Fibroblast of skin of left quadriceps (primary cell): ENCODE measurements at regions not wholly inside any gene's neighbourhood (a gene's known extent, or its start where the extent isn't known, plus 50 kb on each side); places are given as distances from the start of the nearest gene placed in this dataset.
"Not testable (repeated sequence)": the region's sequence is repeated elsewhere in the genome, so short reads cannot be mapped to it uniquely, and the experiment has no call there.

Source experiments
- DNase-seq, 2 experiments: peaks; one replicate each; pipeline ENCODE4 v3.0.0-alpha.2; 2013; ENCODE audit warnings: low read depth in 2 of 2

DNA sequence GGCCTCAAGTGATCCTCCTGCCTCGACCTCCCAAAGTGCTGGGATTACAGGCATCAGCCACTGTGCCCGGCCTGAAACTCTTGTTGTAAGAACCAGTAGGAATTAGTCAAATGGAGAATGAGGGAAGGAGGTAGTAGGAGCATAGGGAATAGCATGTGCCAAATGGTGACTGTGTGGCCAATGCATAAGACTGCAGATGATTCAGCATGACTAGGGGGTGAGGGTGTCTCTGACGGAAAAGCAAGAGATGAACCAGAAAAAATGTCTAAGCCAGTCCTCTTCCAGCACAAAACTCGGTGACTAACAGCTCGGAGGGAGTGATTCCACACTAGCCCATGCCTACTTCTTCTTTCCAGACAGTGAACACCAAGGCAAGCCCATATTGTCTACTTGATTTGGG is 58.2 kb upstream of the DUSP21 start:
- peak; percentile 4 to 14 for DNase-seq

DNA sequence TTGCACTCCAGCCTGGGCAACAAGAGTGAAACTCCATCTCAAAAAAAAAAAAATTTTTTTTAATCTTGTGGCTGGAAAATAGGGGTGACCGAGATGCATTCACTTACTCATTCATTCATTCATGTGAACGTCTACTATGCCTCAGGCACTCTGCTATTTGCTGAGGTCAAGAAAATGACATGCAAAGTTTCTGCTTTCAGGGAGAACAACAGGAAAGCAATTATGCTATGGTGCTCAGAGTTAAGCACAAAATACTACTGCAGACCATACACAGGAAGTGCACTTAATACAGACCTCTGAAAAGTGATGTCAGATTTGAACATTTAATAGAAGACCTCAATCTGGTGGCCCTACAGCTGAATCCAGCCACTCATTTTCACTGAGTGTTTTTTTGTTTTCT is 59.6 kb upstream of the DUSP21 start:
- DNase-seq = no peak

DNA sequence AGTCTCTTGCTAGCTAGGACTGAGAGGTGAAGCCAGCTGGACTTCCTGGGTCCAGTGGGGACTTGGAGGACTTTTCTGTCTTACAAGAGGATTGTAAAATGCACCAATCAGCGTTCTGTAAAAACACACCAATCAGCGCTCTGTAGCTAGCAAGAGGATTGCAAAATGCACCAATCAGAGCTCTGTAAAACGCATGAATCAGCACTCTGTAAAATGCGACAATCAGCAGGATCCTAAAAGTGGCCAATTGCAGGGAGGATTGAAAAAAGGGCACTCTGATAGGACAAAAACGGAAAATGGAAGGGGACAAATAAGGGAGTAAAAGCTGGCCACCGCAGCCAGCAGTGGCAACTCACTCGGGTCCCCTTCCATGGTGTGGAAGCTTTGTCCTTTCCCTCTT is 65.6 kb upstream of the DUSP21 start:
- DNase-seq = no peak

DNA sequence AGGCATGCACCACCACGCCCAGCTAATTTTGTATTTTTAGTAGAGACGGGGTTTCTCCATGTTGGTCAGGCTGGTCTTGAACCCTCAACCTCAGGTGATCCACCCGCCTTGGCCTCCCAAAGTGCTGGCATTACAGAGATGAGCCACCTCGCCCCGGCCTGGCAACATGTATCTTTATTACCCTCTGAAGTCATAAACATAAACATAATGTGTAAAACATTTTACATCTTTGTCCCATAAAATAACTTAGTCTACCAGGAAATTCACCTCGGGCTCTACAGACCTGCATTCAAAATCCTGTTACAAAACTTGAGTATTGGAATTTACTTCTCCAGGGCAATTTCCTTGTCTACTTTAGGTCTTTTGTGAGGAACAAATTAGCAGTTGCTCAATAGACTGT is 68.1 kb upstream of the DUSP21 start:
- DNase-seq = no peak

DNA sequence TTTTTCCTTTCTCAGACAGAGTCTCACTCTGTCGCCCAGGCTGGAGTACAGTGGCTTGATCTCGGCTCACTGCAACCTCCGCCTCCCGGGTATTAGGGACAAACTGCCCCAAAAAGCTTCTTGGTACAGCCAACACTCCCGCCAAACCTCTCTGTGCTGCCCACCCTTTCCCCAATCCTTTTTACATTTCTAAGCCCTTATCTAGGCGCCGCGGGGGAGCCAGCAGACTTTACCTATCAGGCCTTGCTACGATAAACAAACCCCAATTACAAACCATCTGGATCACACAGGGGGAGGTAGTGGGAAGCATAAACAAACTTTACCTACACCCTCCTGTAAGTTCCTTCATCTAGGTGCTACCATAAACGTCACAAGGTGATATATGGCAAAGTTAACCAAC is 69.8 kb upstream of the DUSP21 start:
- not testable (repeated sequence) for DNase-seq

DNA sequence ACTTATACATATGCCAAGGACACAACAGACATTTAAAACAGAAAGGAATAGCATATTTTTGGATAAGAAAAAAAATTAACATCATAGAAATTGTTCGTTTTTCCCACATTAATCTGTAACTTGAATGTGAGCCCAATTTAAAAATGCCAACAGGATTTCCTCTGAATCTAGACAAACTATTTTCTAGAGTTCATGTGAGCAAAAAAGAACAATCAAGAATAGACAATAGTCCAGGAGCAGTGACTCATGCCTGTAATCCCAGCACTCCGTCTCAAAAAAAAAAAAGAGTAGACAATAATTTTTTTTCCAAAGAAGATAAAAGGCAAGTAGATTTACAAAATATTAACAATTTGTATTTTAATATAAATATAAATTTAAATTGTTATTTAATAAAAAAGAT is 73.7 kb upstream of the DUSP21 start:
- no peak for DNase-seq

DNA sequence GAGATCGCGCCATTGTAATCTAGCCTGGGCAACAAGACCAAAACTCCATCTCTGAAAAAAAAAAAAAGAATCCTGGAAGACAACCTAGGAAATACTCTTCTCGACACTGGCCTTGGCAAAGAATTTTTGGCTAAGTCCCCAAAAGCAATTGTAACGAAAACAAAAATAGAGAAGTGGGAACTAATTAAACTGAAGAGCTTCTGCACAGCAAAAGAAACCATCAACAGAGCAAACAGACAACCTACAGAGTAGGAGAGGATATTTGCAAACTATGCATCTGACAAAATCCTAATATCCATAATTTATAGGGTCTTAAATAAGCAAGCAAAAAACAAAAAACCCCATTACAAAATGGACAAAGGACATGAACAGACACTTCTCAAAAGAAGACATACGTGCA is 76.5 kb upstream of the DUSP21 start:
- no peak for DNase-seq

DNA sequence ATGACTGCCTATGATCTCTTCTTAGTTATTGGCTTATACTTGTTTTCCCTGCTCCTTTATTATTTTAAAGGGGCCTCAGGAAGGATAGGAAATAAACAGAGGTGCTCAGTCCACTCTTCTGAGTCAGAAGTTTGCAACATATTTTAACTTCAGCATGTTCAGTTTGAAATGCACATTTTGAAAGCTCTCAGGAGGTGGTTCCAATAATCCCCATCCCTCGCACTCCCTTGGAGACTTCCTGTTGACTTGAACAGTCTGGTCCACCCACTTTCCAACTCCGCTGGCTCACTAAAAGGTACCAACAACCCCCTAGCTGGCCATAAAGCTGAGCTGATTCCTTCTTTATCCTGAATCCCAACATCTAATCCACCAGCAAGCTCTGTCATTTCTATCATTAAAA is 78.3 kb upstream of the DUSP21 start:
- no peak for DNase-seq

DNA sequence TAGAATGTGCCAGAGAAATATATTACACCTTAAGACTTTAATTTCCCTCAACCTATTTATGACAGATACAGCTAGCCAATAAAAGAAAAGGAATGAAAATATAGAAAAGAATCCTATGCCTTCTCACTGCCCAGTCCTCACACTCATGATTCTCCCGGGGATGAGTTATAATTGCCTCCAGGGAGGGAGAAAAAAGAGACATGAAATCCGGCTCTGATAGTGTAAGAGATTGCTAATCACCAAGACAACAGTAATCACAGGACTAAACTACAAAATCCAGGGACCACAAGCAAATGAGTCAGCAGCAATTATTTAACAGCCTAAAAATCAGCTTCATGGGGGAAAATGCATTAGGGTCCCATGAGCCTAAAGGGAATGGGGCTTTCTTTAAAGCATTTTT is 95.9 kb upstream of the DUSP21 start:
- no peak for DNase-seq

DNA sequence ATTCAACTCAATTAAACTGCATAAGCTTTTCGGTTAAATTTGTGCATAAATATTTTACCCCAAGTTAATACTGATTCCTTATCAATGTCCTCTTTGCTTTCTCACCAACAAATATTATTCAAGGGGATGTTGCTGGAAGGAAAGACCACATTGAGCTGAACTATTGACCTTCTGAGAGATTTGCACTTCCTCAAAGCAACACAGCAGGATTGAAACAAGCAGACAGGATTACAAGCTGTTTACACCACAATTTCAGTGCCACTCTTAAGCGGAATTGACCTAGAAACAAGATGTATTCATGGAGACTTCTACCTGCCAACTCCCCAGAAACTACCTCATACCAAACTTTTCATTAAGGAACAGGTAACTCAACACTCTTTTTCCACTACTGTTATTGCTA is 96.5 kb upstream of the DUSP21 start:
- DNase-seq = no peak

DNA sequence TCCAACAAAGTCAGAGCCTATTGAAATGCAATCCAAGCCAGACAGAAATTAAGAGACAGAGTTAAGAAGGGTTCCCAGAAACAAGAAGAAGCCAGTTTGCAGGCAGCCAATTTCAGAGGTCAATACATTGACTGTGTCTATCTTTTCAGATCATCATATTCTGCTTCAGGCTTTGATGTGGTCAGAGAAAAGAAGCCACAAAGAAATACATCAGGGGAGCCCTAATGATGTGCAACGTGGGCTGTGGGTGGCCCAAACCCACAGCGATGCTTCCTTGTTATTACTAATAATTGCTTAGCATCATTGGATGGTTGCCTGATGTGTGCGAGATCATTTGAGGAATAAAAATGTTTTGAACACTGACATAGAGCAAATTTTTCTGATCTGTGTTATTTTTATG is 99.0 kb upstream of the DUSP21 start:
- no peak for DNase-seq

DNA sequence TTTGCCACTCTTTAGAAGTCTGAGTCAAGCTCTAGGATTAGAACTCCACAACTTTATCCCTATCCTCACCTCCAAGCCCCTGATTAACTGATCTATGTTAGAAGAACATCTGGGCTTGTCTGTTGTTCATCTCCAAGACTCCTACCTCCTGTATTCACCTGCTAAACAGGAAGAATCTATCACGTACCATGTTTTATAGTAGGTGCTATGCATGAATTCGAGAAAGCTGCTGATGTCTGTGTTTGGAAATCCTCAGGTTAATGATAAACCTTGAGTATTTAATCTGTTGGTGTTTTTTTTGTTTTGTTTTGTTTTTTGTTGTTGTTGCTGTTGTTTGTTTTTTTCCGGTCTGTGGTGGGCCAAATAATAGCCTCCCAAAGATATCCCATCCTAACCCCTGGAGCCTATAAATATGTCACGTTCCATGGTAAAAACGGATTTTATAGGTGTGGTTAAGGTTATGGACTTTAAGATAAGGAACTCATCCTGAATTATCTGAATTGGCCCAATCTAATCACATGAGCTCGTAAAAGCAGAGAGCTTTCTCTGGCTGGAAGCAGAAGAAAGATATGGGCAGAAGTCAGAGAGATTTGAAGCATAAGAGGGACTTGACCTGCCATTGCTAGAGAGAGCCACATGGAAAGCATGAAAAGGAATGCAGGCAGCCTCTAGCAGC is 101.2 kb upstream of the DUSP21 start:
- DNase-seq = no peak

DNA sequence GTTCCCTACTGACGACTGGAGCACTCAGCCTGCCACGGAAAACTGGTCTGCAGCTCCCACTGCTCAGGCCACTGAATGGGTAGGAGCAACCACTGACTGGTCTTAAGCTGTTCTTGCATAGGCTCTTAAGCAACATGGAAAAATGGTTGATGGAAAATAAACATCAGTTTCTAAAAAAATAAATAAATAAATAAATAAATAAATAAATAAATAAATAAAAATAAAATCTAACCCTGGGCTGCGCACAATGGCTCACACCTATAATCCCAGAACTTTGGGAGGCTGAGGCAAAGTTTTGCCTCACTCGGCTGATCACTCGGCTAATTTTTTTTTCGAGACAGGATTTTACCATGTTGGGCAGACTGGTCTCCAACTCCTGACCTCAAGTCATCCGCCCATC is 102.0 kb upstream of the DUSP21 start:
- DNase-seq = not testable (repeated sequence)

DNA sequence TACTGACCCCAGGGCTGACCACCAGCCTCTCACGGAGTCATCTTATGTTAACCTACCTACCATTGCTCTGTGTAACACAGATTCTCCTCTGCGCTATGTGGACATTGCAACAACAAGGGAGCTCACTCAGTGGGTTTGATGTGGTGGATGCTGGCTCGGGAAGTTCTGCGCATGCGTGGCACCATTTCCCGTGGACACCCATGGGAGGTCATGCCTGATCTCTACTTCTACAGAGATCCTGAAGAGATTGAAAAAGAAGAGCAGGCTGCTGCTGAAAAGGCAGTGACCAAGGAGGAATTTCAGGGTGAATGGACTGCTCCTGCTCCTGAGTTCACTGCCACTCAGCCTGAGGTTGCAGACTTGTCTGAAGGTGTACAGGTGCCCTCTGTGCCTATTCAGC is 102.4 kb upstream of the DUSP21 start:
- not testable (repeated sequence) for DNase-seq

DNA sequence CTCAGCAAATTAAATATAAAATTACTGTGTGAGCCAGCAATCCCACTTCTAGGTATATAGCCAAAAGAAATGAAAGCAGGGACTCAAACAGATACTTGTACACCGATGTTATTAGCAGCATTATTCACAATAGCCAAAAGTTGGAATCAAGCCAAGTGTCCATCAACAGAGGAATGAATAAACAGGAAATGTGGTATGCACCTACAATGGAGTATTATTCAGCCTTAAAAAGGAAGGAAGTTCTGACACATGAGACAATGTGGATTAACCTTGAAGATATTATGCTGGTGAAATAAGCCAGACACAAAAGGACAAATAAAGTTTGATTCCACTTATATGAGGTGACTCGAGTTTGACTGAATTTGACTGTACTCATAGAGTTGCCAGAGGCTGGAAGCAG is 108.3 kb upstream of the DUSP21 start:
- no peak for DNase-seq

DNA sequence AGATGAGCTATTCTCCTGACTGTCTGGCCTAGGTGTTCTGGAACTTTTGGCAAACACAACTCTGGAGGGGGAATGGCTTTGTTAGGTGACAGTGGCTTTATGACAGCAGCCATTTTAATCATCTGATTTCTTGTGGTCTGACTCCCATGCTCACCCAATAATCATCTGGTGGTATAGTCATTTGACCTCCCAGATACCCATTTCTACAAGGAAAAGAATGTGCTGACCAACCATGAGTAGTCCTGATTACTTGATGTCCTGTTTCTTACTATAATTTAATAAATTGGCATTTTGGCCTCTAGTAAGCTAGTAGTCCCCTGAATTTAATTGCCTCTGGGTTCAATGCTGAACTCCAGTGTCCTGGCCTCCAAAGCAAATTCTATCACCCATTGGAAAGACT is 109.9 kb upstream of the DUSP21 start:
- DNase-seq = no peak

DNA sequence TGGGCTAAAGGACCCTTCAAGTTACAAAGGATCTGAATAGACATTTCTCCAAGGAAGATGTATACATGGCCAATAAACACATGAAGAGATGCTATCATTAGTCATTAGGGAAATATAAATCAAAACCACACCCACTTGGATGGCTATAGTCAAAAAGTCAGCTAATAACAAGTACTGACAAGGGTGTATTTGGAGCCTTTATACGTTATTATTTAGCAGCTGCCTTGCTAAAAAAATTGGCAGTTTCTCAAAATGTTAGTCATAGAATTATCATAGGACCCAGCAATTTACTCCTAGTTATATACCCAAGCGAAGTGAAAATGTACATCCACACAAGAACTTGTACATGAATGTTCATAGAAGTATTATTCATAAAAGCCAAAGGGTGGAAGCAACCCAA is 112.7 kb upstream of the DUSP21 start:
- DNase-seq = no peak

DNA sequence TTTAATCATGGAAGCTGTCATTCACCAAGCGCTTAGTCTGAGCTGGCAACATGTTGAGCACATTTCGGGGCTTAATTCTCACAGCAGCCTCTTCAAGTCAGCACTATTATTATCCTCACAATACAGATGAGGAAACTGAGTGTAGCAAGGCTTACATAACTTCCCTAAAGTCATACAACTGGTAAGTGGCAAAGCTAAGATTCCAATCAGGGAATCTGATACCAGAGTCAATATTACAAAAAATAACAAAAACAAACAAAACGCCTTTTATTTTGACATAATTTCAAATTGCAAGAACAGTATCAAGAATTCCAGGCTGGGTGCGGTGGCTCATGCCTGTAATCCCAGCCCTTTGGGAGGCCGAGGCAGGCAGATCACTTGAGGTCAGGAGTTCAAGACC is 120.4 kb upstream of the DUSP21 start:
- DNase-seq = no peak

DNA sequence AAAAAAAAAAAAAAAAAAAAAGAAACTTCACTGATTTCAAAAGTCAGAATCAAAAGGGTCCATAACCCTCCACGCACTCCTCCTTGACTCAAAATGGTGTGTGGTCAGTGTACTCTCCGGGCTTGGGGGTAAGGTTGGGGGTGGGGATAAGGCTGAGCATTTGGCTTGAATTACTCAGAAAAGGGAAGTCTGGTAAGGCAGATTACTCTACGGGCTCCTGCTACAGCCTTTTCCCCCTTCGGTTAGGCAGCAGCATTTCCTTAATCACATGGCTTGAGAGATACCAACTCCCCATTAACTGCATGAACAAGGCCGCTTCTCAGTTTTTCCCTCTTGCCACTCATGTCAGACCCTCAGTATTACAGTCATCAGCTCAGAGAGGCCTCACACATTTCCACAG is 135.4 kb upstream of the DUSP21 start:
- DNase-seq = no peak

DNA sequence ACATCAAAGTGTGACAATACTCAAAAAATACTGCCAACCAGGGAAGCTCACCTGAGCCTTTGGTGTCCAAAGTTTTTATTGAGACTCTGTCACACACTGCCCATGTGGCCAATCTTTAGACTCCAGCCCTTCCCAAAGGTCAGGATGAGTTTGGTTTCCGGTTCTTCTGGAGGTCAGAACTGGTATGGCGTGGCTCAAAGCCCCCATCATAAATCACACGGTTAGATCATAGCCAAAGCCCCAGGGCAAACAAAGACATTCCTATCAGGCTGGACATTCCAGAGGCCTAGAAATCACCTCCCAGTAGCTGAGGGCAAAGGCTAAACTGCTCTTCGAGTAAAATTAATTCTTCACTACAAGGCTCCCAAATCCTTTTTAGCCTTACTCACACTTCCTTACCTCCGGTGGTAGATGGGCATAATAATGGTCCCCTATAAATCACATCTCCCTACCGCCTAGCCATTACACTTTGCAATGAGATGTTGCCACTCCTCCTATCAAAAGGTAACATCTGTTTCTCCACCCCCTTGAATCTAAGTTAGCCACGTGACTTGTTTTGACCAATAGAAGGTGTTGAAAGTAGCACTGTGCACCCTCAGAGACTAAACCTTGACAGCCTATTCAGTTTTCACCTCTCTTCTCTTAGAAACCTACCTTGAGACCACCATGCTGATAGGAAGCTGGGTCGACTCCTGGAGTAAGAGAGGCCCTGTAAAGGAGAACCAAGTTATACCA is 137.8 kb upstream of the DUSP21 start:
- no peak for DNase-seq

DNA sequence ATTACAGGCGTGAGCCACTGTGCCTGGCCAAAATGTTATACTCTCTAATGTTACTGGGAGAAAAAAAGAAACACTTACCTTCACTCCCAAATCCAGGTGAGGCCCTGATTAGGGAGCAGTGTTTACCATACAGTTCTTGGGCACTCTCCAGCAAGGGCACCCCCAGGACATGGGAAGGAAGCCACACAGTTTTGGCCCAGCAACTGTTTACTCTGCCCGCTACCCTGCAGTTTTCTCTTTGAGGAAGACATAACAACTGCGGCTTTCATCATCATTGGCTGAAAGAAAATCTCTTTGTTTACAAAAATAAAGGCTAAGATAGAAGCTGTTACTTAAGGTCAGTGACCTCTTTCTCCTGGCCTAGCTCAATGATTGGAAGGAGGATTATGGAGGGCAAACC is 145.5 kb upstream of the DUSP21 start:
- DNase-seq = no peak

DNA sequence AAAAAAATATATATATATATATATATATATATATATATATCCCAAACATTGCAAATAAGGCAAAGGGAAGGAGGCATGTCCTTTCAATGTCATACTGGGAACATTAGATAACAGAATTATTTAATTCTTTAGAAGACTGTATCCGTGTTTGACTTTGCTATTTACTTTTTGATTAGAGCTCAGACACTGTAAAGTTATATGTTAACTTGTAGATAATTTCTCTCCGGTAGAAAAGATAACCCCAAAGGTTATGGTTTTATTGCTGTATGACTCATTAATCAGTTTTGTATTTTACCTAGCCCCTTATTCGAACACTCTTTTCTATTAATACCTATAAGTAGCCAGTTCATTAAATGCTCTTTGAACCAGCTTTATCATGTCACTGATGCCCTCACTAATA is 150.6 kb upstream of the DUSP21 start:
- no peak for DNase-seq

DNA sequence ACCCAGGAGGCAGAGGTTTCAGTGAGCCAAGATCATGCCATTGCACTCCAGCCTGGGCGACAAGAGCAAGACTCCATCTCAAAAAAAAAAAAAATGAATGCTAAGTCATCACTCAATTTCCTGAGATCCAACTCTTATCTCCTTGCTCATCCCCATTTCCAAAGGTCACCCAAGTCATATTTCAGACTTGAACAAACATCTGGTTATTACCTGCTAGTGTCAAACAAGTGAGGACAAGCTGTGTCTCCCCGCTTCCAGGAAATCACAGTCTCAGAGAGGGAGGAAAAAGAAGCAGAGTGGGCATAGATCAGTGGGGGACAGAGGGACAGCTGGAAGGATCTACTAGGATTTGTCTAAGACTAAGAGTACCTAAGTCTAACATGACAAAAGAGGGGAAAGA is 147.5 kb upstream of the FUNDC1 start:
- DNase-seq = no peak
